H9 (cell line): ENCODE measurements at regions not wholly inside any gene's neighbourhood (a gene's known extent, or its start where the extent isn't known, plus 50 kb on each side); places are given as distances from the start of the nearest gene placed in this dataset.
"Not testable (repeated sequence)": the region's sequence is repeated elsewhere in the genome, so short reads cannot be mapped to it uniquely, and the experiment has no call there.

Experiments
- DNase-seq: peaks from one replicate; pipeline ENCODE4 v3.0.0-alpha.2; 2017
- H2AFZ ChIP-seq: one replicate; pipeline ENCODE4 v1.6.1; 2013; ENCODE audit warnings: mild to moderate bottlenecking, low read length, control low read depth, moderate library complexity
- H2AK5ac ChIP-seq: 2 replicates; pipeline ENCODE4 v1.6.1; 2013; ENCODE audit warnings: low read length, control low read depth, mixed read lengths; ENCODE audit not compliant: insufficient read length
- H2BK120ac ChIP-seq: one replicate; pipeline ENCODE4 v1.6.1; 2013; ENCODE audit warnings: low read depth, mild to moderate bottlenecking, low read length, control low read depth, inconsistent platforms; ENCODE audit not compliant: poor library complexity, severe bottlenecking
- H2BK12ac ChIP-seq: 2 replicates; pipeline ENCODE4 v1.6.1; 2013; ENCODE audit warnings: low read length, control low read depth, mixed read lengths, low read depth; ENCODE audit not compliant: insufficient read length
- H2BK15ac ChIP-seq: 2 replicates; pipeline ENCODE4 v1.6.1; 2013; ENCODE audit warnings: low read depth, low read length, control low read depth
- H2BK20ac ChIP-seq: one replicate; pipeline ENCODE4 v1.6.1; 2013; ENCODE audit warnings: low read depth, mild to moderate bottlenecking, low read length, control low read depth, inconsistent platforms; ENCODE audit not compliant: poor library complexity, severe bottlenecking
- H2BK5ac ChIP-seq: 2 replicates; pipeline ENCODE4 v1.6.1; 2013; ENCODE audit warnings: low read length, control low read depth, mixed read lengths; ENCODE audit not compliant: insufficient read length
- H3K14ac ChIP-seq: 2 replicates; pipeline ENCODE4 v1.6.1; 2013; ENCODE audit warnings: low read length, control low read depth; ENCODE audit not compliant: insufficient read depth
- H3K18ac ChIP-seq: 2 replicates; pipeline ENCODE4 v1.6.1; 2013; ENCODE audit warnings: low read depth, mild to moderate bottlenecking, mixed read lengths, low read length, control low read depth; ENCODE audit not compliant: insufficient read length
- H3K23ac ChIP-seq: 2 replicates; pipeline ENCODE4 v1.6.1; 2013; ENCODE audit warnings: low read length, control low read depth, mixed read lengths, low read depth; ENCODE audit not compliant: insufficient read length
- H3K23me2 ChIP-seq: 2 replicates; pipeline ENCODE4 v1.6.1; 2013; ENCODE audit warnings: low read depth, mild to moderate bottlenecking, mixed read lengths, low read length, control low read depth; ENCODE audit not compliant: insufficient read length, poor library complexity, severe bottlenecking
- H3K27ac ChIP-seq: 2 replicates; pipeline ENCODE4 v1.5.1; 2013; ENCODE audit warnings: low read length, control low read depth, mixed read lengths, low read depth; ENCODE audit not compliant: insufficient read length
- H3K27me3 ChIP-seq: 2 replicates; pipeline ENCODE4 v1.6.1; 2013; ENCODE audit warnings: low read length, control low read depth, inconsistent platforms; ENCODE audit not compliant: insufficient read depth
- H3K4ac ChIP-seq: 2 replicates; pipeline ENCODE4 v1.6.1; 2013; ENCODE audit warnings: low read depth, mild to moderate bottlenecking, control low read depth, inconsistent platforms, low read length, moderate library complexity
- H3K4me1 ChIP-seq: 2 replicates; pipeline ENCODE4 v1.6.1; 2013; ENCODE audit warnings: low read length, control low read depth, inconsistent platforms; ENCODE audit not compliant: insufficient read depth
- H3K4me2 ChIP-seq: 2 replicates; pipeline ENCODE4 v1.6.1; 2013; ENCODE audit warnings: low read length, control low read depth, mixed read lengths; ENCODE audit not compliant: insufficient read length, insufficient read depth
- H3K56ac ChIP-seq: 2 replicates; pipeline ENCODE4 v1.6.1; 2013; ENCODE audit warnings: low read depth, mild to moderate bottlenecking, mixed read lengths, low read length, control low read depth; ENCODE audit not compliant: insufficient read length
- H3K79me1 ChIP-seq: 2 replicates; pipeline ENCODE4 v1.6.1; 2013; ENCODE audit warnings: low read depth, mild to moderate bottlenecking, moderate library complexity, low read length, control low read depth, inconsistent platforms; ENCODE audit not compliant: insufficient read depth, poor library complexity, severe bottlenecking
- H3K79me2 ChIP-seq: 2 replicates; pipeline ENCODE4 v1.6.1; 2013; ENCODE audit warnings: low read length, control low read depth, inconsistent platforms; ENCODE audit not compliant: insufficient read depth
- H3K9ac ChIP-seq: 2 replicates; pipeline ENCODE4 v1.6.1; 2013; ENCODE audit warnings: low read length, control low read depth, mixed read lengths; ENCODE audit not compliant: insufficient read length; ENCODE audit errors: extremely low read depth
- H3K9me3 ChIP-seq: one replicate; pipeline ENCODE4 v1.6.1; 2013; ENCODE audit warnings: low read depth, low read length, inconsistent platforms; ENCODE audit not compliant: control insufficient read depth
- H3T11ph ChIP-seq: one replicate; pipeline ENCODE4 v1.6.1; 2013; ENCODE audit warnings: mild to moderate bottlenecking, low read length, control low read depth, inconsistent platforms
- H4K20me1 ChIP-seq: one replicate; pipeline ENCODE4 v1.6.1; 2013; ENCODE audit not compliant: control insufficient read depth, insufficient read length, insufficient read depth
- H4K5ac ChIP-seq: 2 replicates; pipeline ENCODE4 v1.6.1; 2013; ENCODE audit warnings: low read depth, mild to moderate bottlenecking, mixed read lengths, low read length, control low read depth; ENCODE audit not compliant: insufficient read length
- H4K8ac ChIP-seq: replicated peaks from 2 replicates; pipeline ENCODE4 v1.6.1; 2013; ENCODE audit warnings: low read length, control low read depth, mixed read lengths, low read depth; ENCODE audit not compliant: insufficient read length
- H4K91ac ChIP-seq: 2 replicates; pipeline ENCODE4 v1.6.1; 2013; ENCODE audit warnings: low read depth, mild to moderate bottlenecking, moderate library complexity, mixed read lengths, low read length, control low read depth; ENCODE audit not compliant: insufficient read length
- H3K27ac Mint-ChIP-seq, 3 experiments: 2 replicates in 2 of 3; 3 replicates in 1 of 3; pipeline ENCODE4 v1.8.0; 2020 to 2021; ENCODE audit warnings: mixed read lengths in 3 of 3, mild to moderate bottlenecking in 1 of 3, moderate library complexity in 1 of 3
- H3K27me3 Mint-ChIP-seq: 2 replicates; pipeline ENCODE4 v1.8.0; 2021; ENCODE audit warnings: low read depth, mild to moderate bottlenecking, moderate library complexity, mixed read lengths
- H3K36me3 Mint-ChIP-seq, 3 experiments: 2 replicates in 2 of 3; 3 replicates in 1 of 3; pipeline ENCODE4 v1.8.0; 2020 to 2021; ENCODE audit warnings: low read depth in 3 of 3, mixed read lengths in 3 of 3; ENCODE audit not compliant: insufficient read depth in 1 of 3
- H3K4me1 Mint-ChIP-seq, 2 experiments: 2 replicates each; pipeline ENCODE4 v1.8.0; 2020; ENCODE audit warnings: mixed read lengths in 2 of 2
- H3K4me3 Mint-ChIP-seq, 2 experiments: 2 replicates in 1 of 2; 3 replicates in 1 of 2; pipeline ENCODE4 v1.8.0; 2020 to 2021; ENCODE audit warnings: mild to moderate bottlenecking in 2 of 2, mixed read lengths in 2 of 2, moderate library complexity in 1 of 2
- H3K9me3 Mint-ChIP-seq, 2 experiments: 2 replicates in 1 of 2; 3 replicates in 1 of 2; pipeline ENCODE4 v1.8.0; 2020; ENCODE audit warnings: mild to moderate bottlenecking in 2 of 2, mixed read lengths in 2 of 2, moderate library complexity in 1 of 2
- WGBS: extraction: QIAGEN DNeasy Blood & Tissue Kit; methylation state at CpG from one replicate; pipeline ENCODE4 v1.1.7; 2013; ENCODE audit warnings: missing lambda C conversion rate, low lambda C conversion rate, mixed read lengths; ENCODE audit not compliant: insufficient read length; ENCODE audit errors: extremely low coverage; 5-methylcytosine and 5-hydroxymethylcytosine counted together

DNA sequence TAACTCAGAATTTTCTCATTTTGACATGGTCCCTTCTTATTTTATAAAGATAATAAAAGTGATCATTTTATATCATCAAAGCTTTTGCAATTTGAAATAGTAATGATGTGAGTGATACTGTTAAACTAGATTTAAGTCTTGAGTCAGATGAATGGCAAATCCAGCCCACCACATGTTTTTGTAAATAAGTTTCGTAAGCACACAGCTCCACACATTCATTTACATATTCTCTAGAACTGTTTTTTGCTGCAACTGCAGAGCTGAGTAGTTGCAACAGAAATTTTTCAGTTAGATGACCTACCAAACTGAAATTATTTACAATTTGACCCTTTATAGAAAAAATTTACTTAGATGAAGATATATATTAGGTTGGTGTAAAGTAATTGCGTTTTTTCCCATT is 75.1 kb upstream of the ADORA2B start:
- H3K36me3 Mint-ChIP-seq, H3K56ac ChIP-seq, H3K18ac ChIP-seq, H3K14ac ChIP-seq, H3K4ac ChIP-seq, H2BK12ac ChIP-seq, H3K27me3 ChIP-seq, H3K23me2 ChIP-seq, H3K79me1 ChIP-seq, H2AFZ ChIP-seq, H3K27ac Mint-ChIP-seq, H3K4me1 Mint-ChIP-seq, H3K27ac ChIP-seq, H4K20me1 ChIP-seq, DNase-seq, H2BK20ac ChIP-seq, H3K4me1 ChIP-seq, H4K5ac ChIP-seq, H3K4me2 ChIP-seq, H3K9ac ChIP-seq, H4K8ac ChIP-seq, H3K79me2 ChIP-seq, H2AK5ac ChIP-seq, H3K27me3 Mint-ChIP-seq, H2BK120ac ChIP-seq, H3K9me3 ChIP-seq, H3T11ph ChIP-seq, H3K4me3 Mint-ChIP-seq, H2BK5ac ChIP-seq, H2BK15ac ChIP-seq, H3K9me3 Mint-ChIP-seq, H4K91ac ChIP-seq, H3K23ac ChIP-seq: not testable (repeated sequence)
- WGBS = no CpG with 5 or more reads among the region's 2 CpGs

DNA sequence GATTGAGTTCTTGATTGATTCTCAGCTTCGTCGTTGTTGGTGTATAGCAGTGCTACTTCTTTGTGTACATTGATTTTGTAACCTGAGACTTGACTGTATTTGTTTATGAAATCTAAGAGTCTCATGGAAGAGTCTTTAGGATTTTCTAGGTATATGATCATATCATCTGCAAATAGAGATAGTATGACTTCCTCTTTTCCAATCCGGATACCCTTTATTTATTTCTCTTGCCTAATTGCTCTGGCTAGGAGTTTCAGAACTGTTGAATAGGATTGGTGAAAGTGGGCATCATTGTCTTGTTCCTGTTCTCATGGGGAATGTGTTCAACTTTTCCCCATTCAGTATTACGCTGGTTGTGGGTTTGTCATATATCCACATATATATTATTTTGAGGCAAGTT is 72.3 kb upstream of the ADORA2B start:
- H3K4ac ChIP-seq, H2BK120ac ChIP-seq, H3K18ac ChIP-seq, H3K4me1 ChIP-seq, H3K27me3 Mint-ChIP-seq, H2BK15ac ChIP-seq, H3K36me3 Mint-ChIP-seq, H4K5ac ChIP-seq, H3K23me2 ChIP-seq, H3K79me1 ChIP-seq, H2AK5ac ChIP-seq, H3K9me3 ChIP-seq, H3K4me3 Mint-ChIP-seq, H4K20me1 ChIP-seq, H2BK12ac ChIP-seq, H3K14ac ChIP-seq, H4K91ac ChIP-seq, H3K56ac ChIP-seq, H3K79me2 ChIP-seq, DNase-seq, H3K23ac ChIP-seq, H4K8ac ChIP-seq, H2AFZ ChIP-seq, H3K9ac ChIP-seq, H3T11ph ChIP-seq, H3K4me1 Mint-ChIP-seq, H3K4me2 ChIP-seq, H3K27me3 ChIP-seq, H3K27ac ChIP-seq, H2BK5ac ChIP-seq, H3K9me3 Mint-ChIP-seq, H2BK20ac ChIP-seq, H3K27ac Mint-ChIP-seq: not testable (repeated sequence)
- no CpG with 5 or more reads among the region's 4 CpGs for WGBS
